SU-DHL-6 (cell line): ENCODE measurements at regions not wholly inside any gene's neighbourhood (a gene's known extent, or its start where the extent isn't known, plus 50 kb on each side); places are given as distances from the start of the nearest gene placed in this dataset.

Experiments used
- H2AFZ ChIP-seq: fragments of 200-600 bp; sonication (generic); 2 replicates; pipeline ENCODE4 v1.6.1; 2014; ENCODE audit warnings: low read depth, mild to moderate bottlenecking, moderate library complexity, mixed read lengths, antibody characterized with exemption, low read length; ENCODE audit not compliant: severe bottlenecking
- H3F3A ChIP-seq: fragments of 200-600 bp; shearing (Covaris generic); 2 replicates; pipeline ENCODE4 v1.6.0; 2016; ENCODE audit warnings: antibody characterized with exemption, mild to moderate bottlenecking; ENCODE audit not compliant: insufficient read depth
- H3K27ac ChIP-seq: fragments of 200-600 bp; sonication (generic); 2 replicates; pipeline ENCODE4 v1.5.1; 2016; ENCODE audit warnings: low read depth, mild to moderate bottlenecking, low read length, moderate library complexity, mixed read lengths
- H3K27me3 ChIP-seq: fragments of 200-600 bp; sonication (generic), shearing (Covaris generic); 2 replicates; pipeline ENCODE4 v1.6.0; 2014; ENCODE audit warnings: mild to moderate bottlenecking, low read length
- H3K36me3 ChIP-seq: fragments of 200-600 bp; sonication (generic); 2 replicates; pipeline ENCODE4 v1.6.1; 2014; ENCODE audit warnings: mild to moderate bottlenecking, low read length, mixed read lengths
- H3K4me2 ChIP-seq: fragments of 300-600, 200-600 bp; shearing (Covaris generic), sonication (generic); 2 replicates; pipeline ENCODE4 v1.6.0; 2014; ENCODE audit warnings: low read length, low read depth, mild to moderate bottlenecking; ENCODE audit not compliant: poor library complexity, severe bottlenecking
- H3K4me3 ChIP-seq: fragments of 200-600 bp; sonication (generic); 2 replicates; pipeline ENCODE4 v1.5.1; 2014; ENCODE audit warnings: antibody characterized with exemption, low read length, mild to moderate bottlenecking, mixed read lengths; ENCODE audit not compliant: insufficient read depth, poor library complexity, severe bottlenecking
- H3K79me2 ChIP-seq: fragments of 200-600 bp; sonication (generic); 2 replicates; pipeline ENCODE4 v1.6.1; 2014; ENCODE audit warnings: mild to moderate bottlenecking, low read length, moderate library complexity; ENCODE audit not compliant: insufficient read depth
- H3K9ac ChIP-seq: fragments of 200-600 bp; sonication (generic); 2 replicates; pipeline ENCODE4 v1.7.0; 2014; ENCODE audit warnings: mild to moderate bottlenecking, low read length
- H3K9me2 ChIP-seq: fragments of 200-600 bp; sonication (generic); replicated peaks from 2 replicates; pipeline ENCODE4 v1.6.1; 2014; ENCODE audit warnings: low read length; ENCODE audit not compliant: insufficient read depth
- H3K9me3 ChIP-seq: fragments of 200-600 bp; sonication (generic); 2 replicates; pipeline ENCODE4 v1.6.1; 2014; ENCODE audit warnings: low read length, mixed read lengths; ENCODE audit not compliant: insufficient read depth
- H4K20me1 ChIP-seq: fragments of 200-600 bp; sonication (generic); 2 replicates; pipeline ENCODE4 v1.6.1; 2014; ENCODE audit warnings: low read depth, mild to moderate bottlenecking, antibody characterized with exemption, low read length, moderate library complexity, mixed read lengths
- EZH2phosphoT487 ChIP-seq: fragments of 200-600 bp; sonication (generic), shearing (Covaris generic); conservative IDR thresholded peaks from 2 replicates; pipeline ENCODE4 v1.6.1; 2018; ENCODE audit warnings: mild to moderate bottlenecking, antibody characterized with exemption, low read length, moderate library complexity, mixed read lengths
- TF ChIP-seq, protein P1 (sequence below): fragments of 200-600 bp; sonication (generic); IDR thresholded peaks from one replicate; pipeline ENCODE4 v1.5.1; 2017; ENCODE audit warnings: antibody characterized with exemption, mild to moderate bottlenecking, low read length, moderate library complexity; ENCODE audit not compliant: insufficient read depth, poor library complexity, severe bottlenecking

- Histone ChIP-seq H2AFZ (no peak overlapping the region), H3K9ac (no peak overlapping the region)
These were observed 312.5 kb downstream of the ACTL7B start for GRCh38 chr9:108543251-108543778.

GRCh38 chr9:108537756-108538155 is 318.0 kb downstream of the ACTL7B start:
- Histone ChIP-seq H3F3A (no peaks in the 10 kb centered on the region), H3K9me3 (no peaks in the 10 kb centered on the region), H4K20me1 (no peaks in the 10 kb centered on the region), H3K27me3 (no peaks in the 10 kb centered on the region), H3K4me2 (no peak overlapping the region), H2AFZ (no peak overlapping the region), H3K4me3 (no peak overlapping the region), H3K9me2 (no peaks in the 10 kb centered on the region), H3K27ac (no peak overlapping the region), H3K36me3 (no peaks in the 10 kb centered on the region), H3K79me2 (no peaks in the 10 kb centered on the region), H3K9ac (no peak overlapping the region)
- TF ChIP-seq EZH2phosphoT487: no peak
- TF ChIP-seq, protein P1, sequence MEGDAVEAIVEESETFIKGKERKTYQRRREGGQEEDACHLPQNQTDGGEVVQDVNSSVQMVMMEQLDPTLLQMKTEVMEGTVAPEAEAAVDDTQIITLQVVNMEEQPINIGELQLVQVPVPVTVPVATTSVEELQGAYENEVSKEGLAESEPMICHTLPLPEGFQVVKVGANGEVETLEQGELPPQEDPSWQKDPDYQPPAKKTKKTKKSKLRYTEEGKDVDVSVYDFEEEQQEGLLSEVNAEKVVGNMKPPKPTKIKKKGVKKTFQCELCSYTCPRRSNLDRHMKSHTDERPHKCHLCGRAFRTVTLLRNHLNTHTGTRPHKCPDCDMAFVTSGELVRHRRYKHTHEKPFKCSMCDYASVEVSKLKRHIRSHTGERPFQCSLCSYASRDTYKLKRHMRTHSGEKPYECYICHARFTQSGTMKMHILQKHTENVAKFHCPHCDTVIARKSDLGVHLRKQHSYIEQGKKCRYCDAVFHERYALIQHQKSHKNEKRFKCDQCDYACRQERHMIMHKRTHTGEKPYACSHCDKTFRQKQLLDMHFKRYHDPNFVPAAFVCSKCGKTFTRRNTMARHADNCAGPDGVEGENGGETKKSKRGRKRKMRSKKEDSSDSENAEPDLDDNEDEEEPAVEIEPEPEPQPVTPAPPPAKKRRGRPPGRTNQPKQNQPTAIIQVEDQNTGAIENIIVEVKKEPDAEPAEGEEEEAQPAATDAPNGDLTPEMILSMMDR: no peak

More at GRCh38 chr9:108543251-108543778, 312.5 kb downstream of the ACTL7B start:
- TF ChIP-seq EZH2phosphoT487: no peak
- TF ChIP-seq, protein P1: no peak
- Histone ChIP-seq H3K9me3 (no peaks in the 10 kb centered on the region), H3K79me2 (no peaks in the 10 kb centered on the region), H4K20me1 (no peaks in the 10 kb centered on the region), H3K27me3 (no peaks in the 10 kb centered on the region), H3K4me2 (no peak overlapping the region), H3K27ac (no peak overlapping the region), H3F3A (no peaks in the 10 kb centered on the region), H3K36me3 (no peaks in the 10 kb centered on the region), H3K9me2 (no peaks in the 10 kb centered on the region), H3K4me3 (no peak overlapping the region)

- H3K36me3 ChIP-seq: no peaks in the 10 kb centered on the region
- no peaks in the 10 kb centered on the region for H3F3A ChIP-seq
- H4K20me1 ChIP-seq: no peaks in the 10 kb centered on the region
- H3K27me3 ChIP-seq: no peaks in the 10 kb centered on the region
- no peak overlapping the region for H3K9ac ChIP-seq
- no peaks in the 10 kb centered on the region for H3K79me2 ChIP-seq
- no peaks in the 10 kb centered on the region for H3K9me3 ChIP-seq
- H3K4me3 ChIP-seq: no peak overlapping the region
- no peak overlapping the region for H3K27ac ChIP-seq
- no peaks in the 10 kb centered on the region for H3K9me2 ChIP-seq
- H3K4me2 ChIP-seq: no peak overlapping the region
- TF ChIP-seq, protein P1: no peak
- TF ChIP-seq EZH2phosphoT487: no peak
- no peak overlapping the region for H2AFZ ChIP-seq
These were observed 318.8 kb downstream of the ACTL7B start for GRCh38 chr9:108536836-108537601.
